Liver (tissue), 3 donors: ENCODE measurements at regions not wholly inside any gene's neighbourhood (a gene's known extent, or its start where the extent isn't known, plus 50 kb on each side); places are given as distances from the start of the nearest gene placed in this dataset.

Experiments used
- CTCF ChIP-seq: fragments of 150-350 bp; IDR thresholded peaks from 2 replicates; pipeline ENCODE4 v1.5.1; 2017; ENCODE audit warnings: improper control_type of control experiment, low read depth, low read length; ENCODE audit not compliant: missing input control
- EGR1 ChIP-seq, 2 donors: IDR thresholded peaks; 2 replicates each; pipeline ENCODE4 v1.6.1; 2016 to 2018; ENCODE audit warnings: antibody characterized with exemption in 2 of 2, low read depth in 2 of 2
- FOXA2 ChIP-seq: IDR thresholded peaks from 2 replicates; pipeline ENCODE4 v1.6.1; 2016; ENCODE audit warnings: antibody characterized with exemption
- GABPA ChIP-seq, 2 donors: IDR thresholded peaks in 1 of 2; conservative IDR thresholded peaks in 1 of 2; 2 replicates each; pipeline ENCODE4 v1.6.1; 2016; ENCODE audit warnings: antibody characterized with exemption in 2 of 2, mild to moderate bottlenecking in 1 of 2, moderate library complexity in 1 of 2
- JUND ChIP-seq, 2 donors: IDR thresholded peaks; 2 replicates each; pipeline ENCODE4 v1.6.1; 2016; ENCODE audit warnings: antibody characterized with exemption in 2 of 2
- MAX ChIP-seq: IDR thresholded peaks from 2 replicates; pipeline ENCODE4 v1.6.1; 2016; ENCODE audit warnings: antibody characterized with exemption
- REST ChIP-seq: IDR thresholded peaks from 2 replicates; pipeline ENCODE4 v1.6.1; 2016; ENCODE audit warnings: antibody characterized with exemption, mild to moderate bottlenecking
- RXRA ChIP-seq, 2 donors: IDR thresholded peaks; 2 replicates each; pipeline ENCODE4 v1.6.1; 2017 to 2018; ENCODE audit warnings: antibody characterized with exemption in 2 of 2, mild to moderate bottlenecking in 1 of 2
- ZBTB33 ChIP-seq: IDR thresholded peaks from 2 replicates; pipeline ENCODE4 v1.6.1; 2016; ENCODE audit warnings: antibody characterized with exemption
- donor health status: healthy.
- donor health status: healthy.

GRCh38 chr13:50392977-50393376 lies 377.7 kb downstream of the KCNRG start:
- no peak for TF ChIP-seq CTCF
- no peak for TF ChIP-seq MAX
- TF ChIP-seq GABPA (IDR thresholded peaks at IDR 0.05 in 1 of 2, conservative IDR thresholded peaks at IDR 0.05 in 1 of 2): no peak
- peak in 1 of 2 donors; percentile 44 for TF ChIP-seq RXRA (IDR thresholded peaks at IDR 0.05)
- TF ChIP-seq ZBTB33: no peak
- no peak for TF ChIP-seq REST
- no peak for TF ChIP-seq EGR1 (IDR thresholded peaks at IDR 0.05; ENCODE audit: low read depth in 2 of 2)
- no peak for TF ChIP-seq FOXA2
- TF ChIP-seq JUND (IDR thresholded peaks at IDR 0.05): peak in 1 of 2 donors; percentile 19
